ENCODE measurements at regions not wholly inside any gene's neighbourhood (a gene's known extent, or its start where the extent isn't known, plus 50 kb on each side); places are given as distances from the start of the nearest gene placed in this dataset.

GRCh38 chr12:41966916-41967315 lies 177.8 kb downstream of the GXYLT1 start:
- POLR2A ChIA-PET = no interaction called here
- no peak for ATAC-seq

More at GRCh38 chr12:41966916-41967315, 177.8 kb downstream of the GXYLT1 start:
- in situ Hi-C loops (cut with MboI) = no loop called here
- TF ChIP-seq BMI1 (IDR thresholded peaks at IDR 0.05; ENCODE audit: borderline replicate concordance) (no peak), BRCA1 (IDR thresholded peaks at IDR 0.05; ENCODE audit: low read depth, low read length) (no peak), USF1 (IDR thresholded peaks at IDR 0.05; ENCODE audit: borderline replicate concordance, extremely low read length, insufficient read depth, low read depth, low read length) (no peak), CREB1 (IDR thresholded peaks at IDR 0.05; ENCODE audit: low read depth) (no peak), TBL1XR1 (IDR thresholded peaks at IDR 0.05; ENCODE audit: low read depth, low read length) (no peak), MYC (IDR thresholded peaks at IDR 0.05; ENCODE audit: insufficient read depth, insufficient read length, insufficient replicate concordance, low read length, severe bottlenecking) (no peak), CUX1 (IDR thresholded peaks at IDR 0.05; ENCODE audit: insufficient replicate concordance, low read depth, low read length) (no peak), POLR2AphosphoS2 (IDR thresholded peaks at IDR 0.05; ENCODE audit: low read depth, low read length) (no peak)
- H3K9ac ChIP-seq (ENCODE audit: control insufficient read depth, insufficient read depth, low read length) = no peak overlapping the region
- SMC1A ChIA-PET (ENCODE audit: uncharacterized antibody, unreplicated experiment) = no interaction called here
- H3K4me2 ChIP-seq (ENCODE audit: control insufficient read depth, insufficient read depth) = no peak overlapping the region
- H2AFZ ChIP-seq (ENCODE audit: control insufficient read depth, low read depth, low read length) = no peak overlapping the region
- H3K27me3 ChIP-seq (replicated peaks in 1 of 2; ENCODE audit: control insufficient read depth in 2 of 2, insufficient read depth in 2 of 2, low read length in 1 of 2) = no peaks in the 10 kb centered on the region
- FAIRE-seq (no peak), DNase-seq (ENCODE audit: low read depth, low spot score) (no peak)
- H3K27ac ChIP-seq (ENCODE audit: control insufficient read depth, insufficient read depth) = no peak overlapping the region
- H3K4me3 ChIP-seq = no peak overlapping the region
- no peaks in the 10 kb centered on the region for H4K20me1 ChIP-seq (ENCODE audit: control insufficient read depth, insufficient read depth)
- intact Hi-C loops (cut with micrococcal nuclease; ENCODE audit: unreplicated experiment) = no loop called here
- no peaks in the 10 kb centered on the region for H3K9me3 ChIP-seq (replicated peaks; ENCODE audit: control insufficient read depth, insufficient read depth, low read length)
- WGBS (ENCODE audit: insufficient coverage, insufficient replicate concordance, low lambda C conversion rate, missing lambda C conversion rate) = 86% methylated on average over 2 of the region's 2 CpGs
- CTCF ChIA-PET = no interaction called here
- H3K79me2 ChIP-seq (ENCODE audit: control insufficient read depth, insufficient read depth, low read length) = no peaks in the 10 kb centered on the region
- no peaks in the 10 kb centered on the region for H3K36me3 ChIP-seq (ENCODE audit: control insufficient read depth in 2 of 2, insufficient read depth in 2 of 2, low read length in 1 of 2)
- no peaks in the 10 kb centered on the region for H3K4me1 ChIP-seq (ENCODE audit: control insufficient read depth, insufficient read depth, low read length)
- BruUV-seq (replicated peaks) = no TSS peak
- RAD21 ChIA-PET (ENCODE audit: unreplicated experiment) = no interaction called here

Measured in GM12878 (cell line).